ELF-1 (cell line): ENCODE measurements at regions not wholly inside any gene's neighbourhood (a gene's known extent, or its start where the extent isn't known, plus 50 kb on each side); places are given as distances from the start of the nearest gene placed in this dataset.
A peak's percentile ranks its signal among the peaks of the same experiment; 100 is the strongest.

Experiments
- DNase-seq: peaks from one replicate; pipeline ENCODE4 v3.0.0-alpha.2; 2016; ENCODE audit warnings: low read depth, low spot score

- DNase-seq, result peak; percentile 86
Measured at GRCh38 chr13:106986033-106986484, 418.1 kb upstream of the ARGLU1 start.

GRCh38 chr13:106985481-106985880 lies 417.5 kb upstream of the ARGLU1 start:
- DNase-seq, result no peak

GRCh38 chr13:106981051-106981450 lies 413.1 kb upstream of the ARGLU1 start:
- DNase-seq, result no peak

GRCh38 chr13:106967391-106967790 lies 399.5 kb upstream of the ARGLU1 start:
- DNase-seq, result no peak

GRCh38 chr13:106963151-106963550 lies 395.2 kb upstream of the ARGLU1 start:
- DNase-seq, result no peak

GRCh38 chr13:106961651-106962050 lies 393.7 kb upstream of the ARGLU1 start:
- DNase-seq, result no peak

- no peak for DNase-seq
Measured at GRCh38 chr13:106961216-106961615, 393.3 kb upstream of the ARGLU1 start.

- DNase-seq, result no peak
Measured at GRCh38 chr13:106958621-106959048, 390.7 kb upstream of the ARGLU1 start.

GRCh38 chr13:106942563-106942962 lies 374.6 kb upstream of the ARGLU1 start:
- DNase-seq, result no peak

GRCh38 chr13:106941779-106942178 lies 373.8 kb upstream of the ARGLU1 start:
- DNase-seq, result no peak

GRCh38 chr13:106927421-106927820 lies 359.5 kb upstream of the ARGLU1 start:
- no peak for DNase-seq

- DNase-seq, result no peak
Measured at GRCh38 chr13:106922384-106922783, 354.4 kb upstream of the ARGLU1 start.

- DNase-seq, result peak; percentile 35
Measured at GRCh38 chr13:106919638-106920037, 351.7 kb upstream of the ARGLU1 start.

- no peak for DNase-seq
Measured at GRCh38 chr13:106919133-106919532, 351.2 kb upstream of the ARGLU1 start.

GRCh38 chr13:106918557-106918860 lies 350.6 kb upstream of the ARGLU1 start:
- DNase-seq, result no peak

GRCh38 chr13:106917673-106918556 lies 350.0 kb upstream of the ARGLU1 start:
- peak; percentile 93 for DNase-seq

GRCh38 chr13:106917024-106917571 lies 349.2 kb upstream of the ARGLU1 start:
- DNase-seq, result peak; percentile 48

GRCh38 chr13:106916329-106916976 lies 348.5 kb upstream of the ARGLU1 start:
- DNase-seq, result no peak

GRCh38 chr13:106915146-106915545 lies 347.2 kb upstream of the ARGLU1 start:
- no peak for DNase-seq

- no peak for DNase-seq
Measured at GRCh38 chr13:106911627-106912026, 343.7 kb upstream of the ARGLU1 start.

GRCh38 chr13:106911020-106911419 lies 343.1 kb upstream of the ARGLU1 start:
- DNase-seq, result no peak

- DNase-seq, result no peak
Measured at GRCh38 chr13:106906426-106906996, 338.6 kb upstream of the ARGLU1 start.
